ENCODE measurements at regions not wholly inside any gene's neighbourhood (a gene's known extent, or its start where the extent isn't known, plus 50 kb on each side); places are given as distances from the start of the nearest gene placed in this dataset.

DNA sequence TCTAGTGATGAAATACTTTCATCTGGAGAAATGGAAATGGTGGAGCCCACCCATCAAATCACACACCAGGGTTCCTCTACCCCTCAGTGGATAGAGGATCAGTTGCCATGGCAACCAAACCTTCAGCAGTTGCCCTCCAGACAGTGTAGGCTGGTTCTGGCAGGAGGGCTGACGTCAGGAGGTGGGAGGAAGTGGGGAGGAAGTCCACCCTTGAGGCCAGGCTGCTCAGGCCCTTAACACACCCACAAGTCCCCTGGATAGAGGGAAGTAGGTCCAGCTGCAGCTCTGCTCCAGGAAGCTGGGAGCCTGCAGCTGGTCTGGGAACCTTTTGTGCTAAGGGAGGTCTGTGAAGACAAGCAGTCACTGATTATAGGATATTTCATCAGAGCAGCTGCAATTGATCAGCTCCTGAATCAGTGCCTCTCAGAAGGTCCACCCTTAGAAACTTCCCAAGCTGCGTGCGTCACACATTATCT, 186.6 kb downstream of the MTX2 start:
- TF ChIP-seq, protein P1, sequence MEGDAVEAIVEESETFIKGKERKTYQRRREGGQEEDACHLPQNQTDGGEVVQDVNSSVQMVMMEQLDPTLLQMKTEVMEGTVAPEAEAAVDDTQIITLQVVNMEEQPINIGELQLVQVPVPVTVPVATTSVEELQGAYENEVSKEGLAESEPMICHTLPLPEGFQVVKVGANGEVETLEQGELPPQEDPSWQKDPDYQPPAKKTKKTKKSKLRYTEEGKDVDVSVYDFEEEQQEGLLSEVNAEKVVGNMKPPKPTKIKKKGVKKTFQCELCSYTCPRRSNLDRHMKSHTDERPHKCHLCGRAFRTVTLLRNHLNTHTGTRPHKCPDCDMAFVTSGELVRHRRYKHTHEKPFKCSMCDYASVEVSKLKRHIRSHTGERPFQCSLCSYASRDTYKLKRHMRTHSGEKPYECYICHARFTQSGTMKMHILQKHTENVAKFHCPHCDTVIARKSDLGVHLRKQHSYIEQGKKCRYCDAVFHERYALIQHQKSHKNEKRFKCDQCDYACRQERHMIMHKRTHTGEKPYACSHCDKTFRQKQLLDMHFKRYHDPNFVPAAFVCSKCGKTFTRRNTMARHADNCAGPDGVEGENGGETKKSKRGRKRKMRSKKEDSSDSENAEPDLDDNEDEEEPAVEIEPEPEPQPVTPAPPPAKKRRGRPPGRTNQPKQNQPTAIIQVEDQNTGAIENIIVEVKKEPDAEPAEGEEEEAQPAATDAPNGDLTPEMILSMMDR (conservative IDR thresholded peaks at IDR 0.05; ENCODE audit: low read depth, low read length) = no peak
- no peak for TF ChIP-seq EZH2phosphoT487 (IDR thresholded peaks at IDR 0.05; ENCODE audit: borderline replicate concordance, low read length)
- TF ChIP-seq EZH2 (IDR thresholded peaks at IDR 0.05; ENCODE audit: low read length, unreplicated experiment) = no peak
- peaks cover 1% of the 10 kb centered on the region; the same call in 1 of the 2 replicates for H3K4me1 ChIP-seq (ENCODE audit: insufficient read depth, low read length)
- H3K27me3 ChIP-seq (ENCODE audit: low read length) = no peaks in the 10 kb centered on the region
- intact Hi-C loops (cut with micrococcal nuclease) = loop anchor here (1.0 to 2.0 kb wide), 4 partner anchors 98 to 316 kb away; no protein-coding TSS in a partner anchor
- CTCF ChIA-PET = interaction anchor here (0.9 to 1.8 kb wide), 8 partner anchors 12 to 329 kb away, joined by 3 to 52 read pairs (median 9); partner anchors contain the start of gene MTX2
- ATAC-seq (no peak), DNase-seq (no peak)
- no peaks in the 10 kb centered on the region for H4K20me1 ChIP-seq (ENCODE audit: low read length)
- H3K4me3 ChIP-seq (ENCODE audit: low read length) = no peak overlapping the region
- no peak overlapping the region for H3K27ac ChIP-seq (ENCODE audit: low read length)
- H3K36me3 ChIP-seq (ENCODE audit: low read depth, low read length) = no peaks in the 10 kb centered on the region
- no TSS peak for BruUV-seq (replicated peaks)
- H3K9me2 ChIP-seq (replicated peaks; ENCODE audit: low read length) = no peaks in the 10 kb centered on the region
- no peaks in the 10 kb centered on the region for H3K9me3 ChIP-seq (ENCODE audit: low read length)
- POLR2A ChIA-PET (ENCODE audit: unreplicated experiment) = interaction anchor here (0.6 kb wide), 1 partner anchor 247 kb away, joined by 6 read pairs; no protein-coding TSS in a partner anchor
- H3K4me2 ChIP-seq (ENCODE audit: low read length) = no peak overlapping the region
- H3K79me2 ChIP-seq (ENCODE audit: low read length) = no peaks in the 10 kb centered on the region
- no peak overlapping the region for H2AFZ ChIP-seq (ENCODE audit: low read length)
- no peaks in the 10 kb centered on the region for H3F3A ChIP-seq (ENCODE audit: low read length, unreplicated experiment)
- H3K9ac ChIP-seq (ENCODE audit: low read length) = no peak overlapping the region

DNA sequence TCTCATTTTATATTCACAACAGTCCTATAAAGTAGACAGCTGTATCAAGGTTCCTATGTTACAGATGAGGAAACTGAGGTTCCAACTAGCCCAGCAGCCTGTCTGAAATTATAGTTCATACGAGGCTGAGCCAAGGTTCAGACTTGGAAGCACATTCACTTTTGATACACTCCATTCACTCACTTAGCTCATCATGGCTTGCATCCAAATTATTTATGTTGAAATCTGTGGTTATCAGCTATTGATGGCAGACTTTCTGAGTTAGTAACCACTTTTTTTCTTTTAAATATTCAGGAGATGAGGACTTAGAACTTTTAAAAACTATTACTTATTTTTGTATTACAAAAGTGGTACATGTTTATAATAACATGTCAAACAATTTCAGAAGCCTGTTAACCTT, 188.2 kb downstream of the MTX2 start:
- Histone ChIP-seq H4K20me1 (ENCODE audit: low read length) (no peaks in the 10 kb centered on the region), H2AFZ (ENCODE audit: low read length) (no peak overlapping the region), H3K27me3 (ENCODE audit: low read length) (no peaks in the 10 kb centered on the region), H3K9me3 (ENCODE audit: low read length) (no peaks in the 10 kb centered on the region), H3K9ac (ENCODE audit: low read length) (no peak overlapping the region), H3K9me2 (replicated peaks; ENCODE audit: low read length) (no peaks in the 10 kb centered on the region), H3K27ac (ENCODE audit: low read length) (no peak overlapping the region), H3K4me2 (ENCODE audit: low read length) (no peak overlapping the region), H3K4me1 (ENCODE audit: insufficient read depth, low read length) (peaks cover 10% of the 10 kb centered on the region), H3K36me3 (ENCODE audit: low read depth, low read length) (no peaks in the 10 kb centered on the region), H3K4me3 (ENCODE audit: low read length) (no peak overlapping the region), H3K79me2 (ENCODE audit: low read length) (no peaks in the 10 kb centered on the region), H3F3A (ENCODE audit: low read length, unreplicated experiment) (no peaks in the 10 kb centered on the region)
- ChIA-PET CTCF (no interaction called here), POLR2A (ENCODE audit: unreplicated experiment) (no interaction called here)
- intact Hi-C loops (cut with micrococcal nuclease) = no loop called here
- ATAC-seq (no peak), DNase-seq (no peak)
- no peak for TF ChIP-seq EZH2 (IDR thresholded peaks at IDR 0.05; ENCODE audit: low read length, unreplicated experiment)
- TF ChIP-seq EZH2phosphoT487 (IDR thresholded peaks at IDR 0.05; ENCODE audit: borderline replicate concordance, low read length) = no peak
- TF ChIP-seq, protein P1 (conservative IDR thresholded peaks at IDR 0.05; ENCODE audit: low read depth, low read length) = no peak
- no TSS peak for BruUV-seq (replicated peaks)

DNA sequence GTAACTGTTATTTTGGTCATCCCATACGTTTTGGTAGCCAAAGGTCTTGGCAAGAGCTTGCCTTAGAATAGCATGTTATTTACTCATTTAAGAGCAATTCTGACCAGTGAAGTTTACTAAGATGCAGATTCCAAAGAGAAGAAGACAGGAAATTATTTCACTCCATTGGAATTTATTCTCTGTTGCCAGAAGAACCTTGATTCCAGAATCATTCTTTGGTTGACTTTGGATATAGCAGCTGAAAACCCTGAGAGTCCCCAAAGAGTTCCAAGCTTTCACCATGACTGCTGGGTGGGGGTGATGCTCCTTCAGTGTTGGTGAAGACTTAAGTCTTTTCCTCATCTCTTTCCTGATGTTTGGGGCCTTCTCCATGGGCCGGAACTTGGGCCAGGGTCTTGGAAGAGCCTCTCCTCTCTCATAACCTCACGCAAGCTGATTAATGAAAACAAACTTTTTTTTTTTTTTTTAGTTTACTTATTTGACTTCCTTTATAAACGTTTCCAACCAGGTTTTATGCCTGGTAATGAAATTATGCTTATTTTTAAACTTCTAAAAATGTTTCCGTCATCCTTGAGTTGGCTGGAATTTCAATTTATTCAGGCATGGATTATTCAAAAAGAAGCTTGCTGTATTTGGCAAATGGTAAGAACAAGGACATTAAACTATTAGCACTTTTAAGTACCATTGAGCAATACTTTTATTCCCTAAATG, 192.0 kb downstream of the MTX2 start:
- 0 out of 2 replicates have a peak overlapping the region, but pooled peaks have one; percentile 14 for H3K4me2 ChIP-seq (ENCODE audit: low read length)
- no peak overlapping the region for H3K27ac ChIP-seq (ENCODE audit: low read length)
- BruUV-seq (replicated peaks) = no TSS peak
- CTCF ChIA-PET = interaction anchor here (0.5 kb wide), 1 partner anchor 321 kb away, joined by 6 read pairs; no protein-coding TSS in a partner anchor
- no peaks in the 10 kb centered on the region for H4K20me1 ChIP-seq (ENCODE audit: low read length)
- ATAC-seq = no peak
- POLR2A ChIA-PET (ENCODE audit: unreplicated experiment) = no interaction called here
- no peaks in the 10 kb centered on the region for H3K9me2 ChIP-seq (replicated peaks; ENCODE audit: low read length)
- H3K79me2 ChIP-seq (ENCODE audit: low read length) = no peaks in the 10 kb centered on the region
- peak; percentile 39 for DNase-seq
- no peaks in the 10 kb centered on the region for H3K27me3 ChIP-seq (ENCODE audit: low read length)
- H3K9me3 ChIP-seq (ENCODE audit: low read length) = no peaks in the 10 kb centered on the region
- TF ChIP-seq EZH2 (IDR thresholded peaks at IDR 0.05; ENCODE audit: low read length, unreplicated experiment) (no peak), EZH2phosphoT487 (IDR thresholded peaks at IDR 0.05; ENCODE audit: borderline replicate concordance, low read length) (no peak)
- TF ChIP-seq, protein P1 (conservative IDR thresholded peaks at IDR 0.05; ENCODE audit: low read depth, low read length) = no peak
- peaks cover 10% of the 10 kb centered on the region for H3K4me1 ChIP-seq (ENCODE audit: insufficient read depth, low read length)
- no peak overlapping the region for H3K4me3 ChIP-seq (ENCODE audit: low read length)
- no peaks in the 10 kb centered on the region for H3K36me3 ChIP-seq (ENCODE audit: low read depth, low read length)
- no peaks in the 10 kb centered on the region for H3F3A ChIP-seq (ENCODE audit: low read length, unreplicated experiment)
- 0 out of 2 replicates have a peak overlapping the region, but pooled peaks have one; percentile 1 for H2AFZ ChIP-seq (ENCODE audit: low read length)
- H3K9ac ChIP-seq (ENCODE audit: low read length) = no peak overlapping the region
- intact Hi-C loops (cut with micrococcal nuclease) = no loop called here
